HG02588 (cell line): ENCODE measurements at regions not wholly inside any gene's neighbourhood (a gene's known extent, or its start where the extent isn't known, plus 50 kb on each side); places are given as distances from the start of the nearest gene placed in this dataset.

Source experiments
- ATAC-seq: cut with Tn5 transposase; IDR thresholded peaks from one replicate; pipeline ENCODE4 v1.9.1; 2021; ENCODE audit warnings: mild to moderate bottlenecking, moderate library complexity; ENCODE audit not compliant: unreplicated experiment

DNA sequence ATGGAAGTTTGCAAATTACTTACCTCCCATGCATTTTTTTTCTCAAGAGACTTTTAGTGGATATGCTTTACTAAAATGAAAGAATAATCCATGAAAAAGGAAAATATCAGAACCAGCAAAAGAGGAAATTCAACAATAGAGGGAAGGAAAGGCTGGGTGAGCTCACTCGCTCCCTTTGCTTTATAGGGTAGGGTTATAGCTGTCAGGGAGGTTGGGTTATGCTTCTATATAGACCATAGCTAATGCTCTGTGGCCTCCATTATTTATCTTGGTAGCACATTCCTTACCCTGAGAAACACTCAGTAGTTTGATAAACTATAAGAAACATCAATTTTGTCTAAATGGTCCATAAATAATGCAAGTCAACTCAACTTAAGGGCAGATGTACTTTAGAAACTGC lies 215.9 kb upstream of the FAR2 start:
- ATAC-seq = no peak

DNA sequence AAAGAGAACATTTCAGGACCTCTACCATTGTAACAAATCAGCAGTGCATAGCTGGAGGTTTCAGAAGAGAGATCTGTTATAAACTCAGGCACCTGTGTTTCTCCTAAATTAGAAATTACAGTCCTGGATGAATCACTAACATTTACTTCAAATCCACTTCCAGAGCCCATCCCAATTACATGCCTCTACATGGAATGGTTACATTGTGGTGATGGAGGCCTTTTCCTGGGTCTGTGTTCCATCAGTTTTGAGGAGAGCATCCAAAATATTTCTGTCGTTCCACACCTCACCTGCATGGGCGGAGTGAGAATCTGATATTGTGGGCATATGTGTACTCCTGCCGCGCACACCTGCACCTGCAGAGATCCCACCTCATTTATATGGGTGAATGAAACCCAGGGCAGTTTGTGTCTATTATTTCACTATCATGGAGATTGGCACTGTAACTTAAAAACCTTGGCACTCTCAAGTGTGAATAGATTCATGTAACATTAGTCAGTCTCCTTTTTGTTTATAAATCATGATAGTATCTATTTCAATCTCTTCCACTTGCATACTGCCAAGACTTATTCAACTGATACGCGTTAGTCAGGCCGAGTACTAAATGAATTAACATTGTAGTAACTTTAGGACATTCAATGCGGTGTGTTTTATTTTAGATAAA lies 215.1 kb upstream of the FAR2 start:
- no peak for ATAC-seq

GRCh38 chr12:28936221-28936620 lies 212.9 kb upstream of the FAR2 start:
- no peak for ATAC-seq

- no peak for ATAC-seq
Measured at GRCh38 chr12:28936711-28937110, 212.4 kb upstream of the FAR2 start.

GRCh38 chr12:28937196-28937595 lies 211.9 kb upstream of the FAR2 start:
- ATAC-seq = no peak

DNA sequence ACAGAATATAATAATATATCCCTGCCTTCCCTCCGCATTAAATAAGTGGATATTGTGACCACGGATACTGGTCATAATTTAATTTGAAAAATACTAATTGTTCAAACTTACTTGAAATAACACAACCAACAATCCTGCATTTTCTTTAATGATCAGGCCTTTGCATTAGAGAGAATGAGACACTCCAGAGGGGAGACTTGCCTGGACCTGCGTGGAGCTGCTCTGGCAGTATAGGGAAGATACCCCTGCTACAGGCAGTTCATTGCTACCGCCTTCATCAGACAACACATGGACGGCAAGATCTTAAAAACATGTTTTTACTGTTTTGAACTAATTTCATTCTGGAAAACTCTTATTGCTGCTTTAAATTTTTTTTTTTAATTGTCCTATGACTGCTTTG lies 211.0 kb upstream of the FAR2 start:
- ATAC-seq = no peak

- ATAC-seq = no peak
Measured at GRCh38 chr12:28938581-28939235, 210.4 kb upstream of the FAR2 start.

- ATAC-seq = no peak
Measured at GRCh38 chr12:28939427-28939826, 209.7 kb upstream of the FAR2 start.

DNA sequence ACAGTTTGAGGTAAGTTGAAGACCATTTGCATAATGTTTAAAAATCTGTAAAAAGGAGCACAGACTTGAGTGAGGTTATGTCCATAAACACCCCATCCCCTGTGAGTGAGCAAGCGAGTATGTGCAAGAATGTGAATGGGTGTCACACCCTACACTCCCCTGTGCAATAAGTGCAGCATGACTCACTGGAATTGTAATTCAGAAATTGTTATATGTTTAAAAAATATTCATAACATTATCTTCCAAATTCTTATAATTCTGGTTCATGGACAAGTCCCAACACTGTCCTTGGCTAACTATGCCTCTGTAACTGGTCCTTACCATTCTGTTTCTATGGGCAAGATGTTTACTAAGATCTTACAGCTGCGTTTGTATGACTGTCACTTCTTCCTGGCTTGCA lies 207.8 kb upstream of the FAR2 start:
- no peak for ATAC-seq

DNA sequence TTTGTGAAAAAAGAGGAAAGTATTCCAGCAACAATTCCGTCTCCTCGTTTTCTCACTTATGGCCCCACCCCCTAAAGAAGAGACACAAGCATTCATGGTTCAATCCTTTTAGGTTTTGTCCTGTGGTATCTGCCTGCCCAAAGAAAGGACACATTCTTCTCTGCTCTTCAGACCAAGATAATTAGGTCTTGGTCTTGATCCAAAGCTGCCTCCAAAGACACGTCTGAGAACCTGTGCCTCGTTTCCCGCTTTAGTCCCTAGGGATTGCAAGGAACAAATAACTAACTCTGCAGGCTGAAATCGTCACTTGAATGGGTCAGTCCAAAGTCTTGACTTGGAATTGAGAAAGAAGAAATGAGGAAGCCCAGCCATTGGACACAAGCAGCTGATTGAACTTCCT lies 202.7 kb upstream of the FAR2 start:
- ATAC-seq = no peak

GRCh38 chr12:28948685-28949084 lies 200.4 kb upstream of the FAR2 start:
- no peak for ATAC-seq

DNA sequence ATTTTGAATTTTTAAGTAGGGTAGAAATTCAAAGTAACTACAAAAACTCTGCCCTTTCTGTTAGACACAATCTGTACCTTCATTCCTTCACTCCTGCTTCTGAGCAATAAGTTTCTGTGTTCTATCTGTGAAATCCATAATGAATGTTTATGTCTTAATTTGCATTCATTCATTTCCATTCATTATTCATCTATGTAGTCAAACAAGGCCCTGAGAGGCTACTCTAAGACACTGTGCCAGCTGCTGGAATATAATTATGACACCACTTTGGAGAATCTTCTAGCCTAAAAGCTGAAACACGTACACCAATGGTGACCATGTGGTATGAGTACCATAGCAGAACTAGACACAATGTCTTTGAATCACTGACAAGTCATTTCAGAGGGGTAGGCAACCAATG lies 199.9 kb upstream of the FAR2 start:
- no peak for ATAC-seq

DNA sequence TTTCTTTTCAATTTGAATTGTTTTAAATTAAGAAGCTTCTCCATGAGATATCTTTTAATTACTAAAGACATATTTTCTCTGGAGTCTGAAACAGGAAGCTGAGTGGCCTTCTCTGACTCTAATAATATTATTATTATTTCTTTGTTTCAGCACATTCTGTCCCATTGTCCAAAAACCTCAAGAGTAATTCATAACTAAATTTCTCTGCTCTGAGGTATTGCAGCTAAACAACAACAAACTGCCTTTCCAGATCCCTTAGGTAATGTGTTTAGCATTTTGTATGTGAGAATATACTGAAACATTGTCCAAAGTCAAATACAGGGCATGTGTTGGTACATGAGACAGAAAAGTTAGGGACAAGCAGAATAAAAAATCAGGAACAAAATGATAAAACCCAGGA lies 199.0 kb upstream of the FAR2 start:
- ATAC-seq = no peak

DNA sequence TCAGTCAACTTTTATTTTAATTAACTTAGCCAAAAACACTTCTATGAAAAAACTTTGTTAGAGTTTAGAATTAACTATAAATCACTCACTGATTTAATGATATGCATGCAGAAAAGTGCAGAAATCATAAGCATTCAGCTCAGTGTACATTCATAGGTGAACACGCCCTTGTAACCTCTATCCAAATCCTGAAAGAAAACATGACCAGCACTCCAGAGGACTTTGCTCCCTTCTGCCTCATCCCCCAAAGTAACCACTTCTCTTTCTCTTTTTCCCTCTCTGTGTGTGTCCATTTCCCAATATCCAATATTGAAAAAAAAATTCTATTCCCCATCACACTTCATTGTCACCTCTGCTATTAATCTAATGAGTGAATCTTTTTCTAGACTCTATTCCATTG lies 197.1 kb upstream of the FAR2 start:
- ATAC-seq = no peak

DNA sequence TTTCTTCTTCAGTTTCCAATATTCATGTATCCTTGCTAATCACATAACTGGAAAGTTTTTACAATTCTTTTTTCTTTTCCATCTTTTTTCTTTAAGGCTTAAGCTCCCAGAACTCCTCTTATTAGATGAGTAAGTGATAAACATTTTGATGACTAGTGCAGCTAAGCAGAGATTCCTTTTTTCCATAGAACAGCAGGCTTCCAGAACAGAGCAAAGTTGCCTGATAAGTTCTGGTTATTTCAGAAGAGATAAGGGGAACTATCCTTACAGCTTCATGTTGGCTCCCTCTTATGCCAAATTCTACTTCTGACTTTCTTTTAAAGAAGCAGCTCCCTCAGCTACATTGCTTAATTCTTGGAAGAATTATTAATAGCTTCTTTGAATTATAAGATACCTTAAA lies 194.7 kb upstream of the FAR2 start:
- no peak for ATAC-seq

DNA sequence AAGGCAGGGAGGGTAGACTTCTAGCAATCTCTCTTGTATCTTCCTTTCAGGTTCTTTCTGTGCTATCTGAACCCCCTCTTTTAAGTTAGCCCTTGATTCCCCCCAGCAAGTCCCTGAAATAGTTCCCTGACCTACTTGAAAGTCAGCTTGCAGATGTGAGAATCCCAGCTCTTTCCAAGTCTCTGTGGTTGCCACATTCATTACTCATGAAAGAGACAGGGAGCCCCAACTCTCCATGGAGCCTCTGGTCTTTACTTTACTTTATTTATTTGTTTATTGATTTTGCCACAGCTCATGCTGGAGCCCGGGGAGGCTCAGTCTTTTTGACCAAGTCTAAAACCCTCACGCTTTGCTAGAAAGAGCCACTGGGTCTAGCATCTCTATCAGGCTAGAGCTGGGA lies 193.6 kb upstream of the FAR2 start:
- ATAC-seq = no peak

GRCh38 chr12:28955931-28956330 lies 193.1 kb upstream of the FAR2 start:
- no peak for ATAC-seq

DNA sequence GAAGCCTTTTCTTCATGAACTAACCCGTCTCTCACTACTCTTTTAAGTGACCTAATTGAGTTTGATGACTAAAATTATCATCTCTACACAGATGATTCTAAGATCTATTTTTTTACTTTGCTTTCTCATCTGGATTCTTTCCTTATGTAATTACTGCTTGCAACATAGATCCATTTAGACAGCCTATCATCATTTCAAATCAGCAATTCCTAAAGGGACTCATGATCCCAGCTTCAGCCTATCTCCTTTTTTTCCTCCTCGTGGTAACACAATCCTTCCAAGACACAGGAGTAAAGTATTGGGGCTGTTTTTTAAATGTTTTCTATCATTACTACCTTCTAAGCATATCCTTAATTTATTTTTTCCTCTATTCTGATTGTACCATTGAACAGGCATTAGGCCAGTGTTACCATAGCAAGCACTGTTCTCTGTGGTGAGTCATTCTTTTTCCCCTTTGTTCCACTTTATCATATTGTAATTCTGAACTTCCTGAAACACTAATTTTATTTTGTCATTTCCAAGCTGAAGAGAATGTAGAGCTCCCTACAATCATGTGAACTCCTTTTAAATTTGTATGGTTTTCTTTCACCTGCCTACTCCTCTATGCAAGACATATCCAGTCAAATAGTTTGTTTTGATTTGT lies 190.4 kb upstream of the FAR2 start:
- no peak for ATAC-seq

DNA sequence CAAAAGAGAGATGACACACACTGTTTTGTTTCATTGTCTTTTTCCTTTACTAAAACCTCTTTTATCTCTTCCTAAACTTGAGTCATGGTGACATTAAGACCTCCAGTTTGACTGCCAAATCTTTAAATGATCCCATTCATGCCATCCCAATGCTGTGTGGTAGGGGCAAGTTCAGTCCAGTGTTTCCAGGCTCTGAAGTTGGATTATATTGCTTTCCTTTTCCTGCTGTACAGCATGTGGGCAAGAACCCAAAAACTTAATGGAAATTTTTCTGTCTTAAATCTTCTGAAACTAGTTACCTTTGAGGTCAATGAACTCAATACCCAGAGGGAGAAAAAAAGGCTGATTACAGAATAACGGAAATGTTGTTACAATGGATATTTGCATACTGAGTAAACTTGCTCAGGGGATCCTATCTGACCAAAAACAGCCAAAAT lies 187.1 kb upstream of the FAR2 start:
- no peak for ATAC-seq

GRCh38 chr12:28963554-28963953 lies 185.5 kb upstream of the FAR2 start:
- no peak for ATAC-seq

- ATAC-seq = no peak
Measured at GRCh38 chr12:28966046-28966780, 182.9 kb upstream of the FAR2 start.

GRCh38 chr12:28967426-28967825 lies 181.7 kb upstream of the FAR2 start:
- no peak for ATAC-seq
